Panc1 (cell line): ENCODE measurements at regions not wholly inside any gene's neighbourhood (a gene's known extent, or its start where the extent isn't known, plus 50 kb on each side); places are given as distances from the start of the nearest gene placed in this dataset.

Experiments used
- POLR2AphosphoS5 ChIP-seq: IDR thresholded peaks from 2 replicates; pipeline ENCODE4 v1.6.1; 2012; ENCODE audit warnings: mild to moderate bottlenecking, low read depth, low read length, moderate library complexity
- TCF7L2 ChIP-seq: IDR thresholded peaks from 2 replicates; pipeline ENCODE4 v1.6.1; 2011; ENCODE audit warnings: mild to moderate bottlenecking, low read depth, low read length, inconsistent platforms
- TF ChIP-seq, protein P1 (sequence below): fragments of 450-650 bp; IDR thresholded peaks from 2 replicates; pipeline ENCODE4 v1.5.1; 2017; ENCODE audit warnings: mild to moderate bottlenecking
- TF ChIP-seq, protein P2 (sequence below), 2 experiments: IDR thresholded peaks; 2 replicates each; pipeline ENCODE4 v1.6.1; 2011 to 2012; ENCODE audit warnings: low read depth in 2 of 2, control low read depth in 1 of 2, low read length in 1 of 2, mild to moderate bottlenecking in 1 of 2, moderate library complexity in 1 of 2; ENCODE audit not compliant: insufficient read depth in 1 of 2

DNA sequence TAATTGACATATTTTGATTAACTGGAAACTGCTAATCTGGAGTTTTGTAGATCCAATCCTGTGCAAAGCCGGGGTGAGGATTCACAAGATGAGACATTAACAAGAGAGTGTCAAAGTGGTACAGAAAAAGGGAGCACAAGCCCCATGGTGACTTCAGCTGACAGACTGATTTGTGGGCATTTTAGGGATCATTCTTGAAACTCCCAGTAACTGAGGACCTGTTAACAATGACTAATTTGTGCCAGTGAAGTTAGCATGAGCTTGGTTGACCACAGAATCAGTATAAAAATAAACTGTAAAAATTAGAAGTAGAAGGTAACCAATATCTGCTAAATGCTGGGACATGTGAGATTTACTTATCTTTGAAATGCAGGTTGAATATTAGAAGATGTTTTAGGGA is 1578.3 kb downstream of the EFNA5 start:
- TF ChIP-seq, protein P1, sequence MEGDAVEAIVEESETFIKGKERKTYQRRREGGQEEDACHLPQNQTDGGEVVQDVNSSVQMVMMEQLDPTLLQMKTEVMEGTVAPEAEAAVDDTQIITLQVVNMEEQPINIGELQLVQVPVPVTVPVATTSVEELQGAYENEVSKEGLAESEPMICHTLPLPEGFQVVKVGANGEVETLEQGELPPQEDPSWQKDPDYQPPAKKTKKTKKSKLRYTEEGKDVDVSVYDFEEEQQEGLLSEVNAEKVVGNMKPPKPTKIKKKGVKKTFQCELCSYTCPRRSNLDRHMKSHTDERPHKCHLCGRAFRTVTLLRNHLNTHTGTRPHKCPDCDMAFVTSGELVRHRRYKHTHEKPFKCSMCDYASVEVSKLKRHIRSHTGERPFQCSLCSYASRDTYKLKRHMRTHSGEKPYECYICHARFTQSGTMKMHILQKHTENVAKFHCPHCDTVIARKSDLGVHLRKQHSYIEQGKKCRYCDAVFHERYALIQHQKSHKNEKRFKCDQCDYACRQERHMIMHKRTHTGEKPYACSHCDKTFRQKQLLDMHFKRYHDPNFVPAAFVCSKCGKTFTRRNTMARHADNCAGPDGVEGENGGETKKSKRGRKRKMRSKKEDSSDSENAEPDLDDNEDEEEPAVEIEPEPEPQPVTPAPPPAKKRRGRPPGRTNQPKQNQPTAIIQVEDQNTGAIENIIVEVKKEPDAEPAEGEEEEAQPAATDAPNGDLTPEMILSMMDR: no peak
- TF ChIP-seq POLR2AphosphoS5 (no peak), TCF7L2 (no peak)
- TF ChIP-seq, protein P2, sequence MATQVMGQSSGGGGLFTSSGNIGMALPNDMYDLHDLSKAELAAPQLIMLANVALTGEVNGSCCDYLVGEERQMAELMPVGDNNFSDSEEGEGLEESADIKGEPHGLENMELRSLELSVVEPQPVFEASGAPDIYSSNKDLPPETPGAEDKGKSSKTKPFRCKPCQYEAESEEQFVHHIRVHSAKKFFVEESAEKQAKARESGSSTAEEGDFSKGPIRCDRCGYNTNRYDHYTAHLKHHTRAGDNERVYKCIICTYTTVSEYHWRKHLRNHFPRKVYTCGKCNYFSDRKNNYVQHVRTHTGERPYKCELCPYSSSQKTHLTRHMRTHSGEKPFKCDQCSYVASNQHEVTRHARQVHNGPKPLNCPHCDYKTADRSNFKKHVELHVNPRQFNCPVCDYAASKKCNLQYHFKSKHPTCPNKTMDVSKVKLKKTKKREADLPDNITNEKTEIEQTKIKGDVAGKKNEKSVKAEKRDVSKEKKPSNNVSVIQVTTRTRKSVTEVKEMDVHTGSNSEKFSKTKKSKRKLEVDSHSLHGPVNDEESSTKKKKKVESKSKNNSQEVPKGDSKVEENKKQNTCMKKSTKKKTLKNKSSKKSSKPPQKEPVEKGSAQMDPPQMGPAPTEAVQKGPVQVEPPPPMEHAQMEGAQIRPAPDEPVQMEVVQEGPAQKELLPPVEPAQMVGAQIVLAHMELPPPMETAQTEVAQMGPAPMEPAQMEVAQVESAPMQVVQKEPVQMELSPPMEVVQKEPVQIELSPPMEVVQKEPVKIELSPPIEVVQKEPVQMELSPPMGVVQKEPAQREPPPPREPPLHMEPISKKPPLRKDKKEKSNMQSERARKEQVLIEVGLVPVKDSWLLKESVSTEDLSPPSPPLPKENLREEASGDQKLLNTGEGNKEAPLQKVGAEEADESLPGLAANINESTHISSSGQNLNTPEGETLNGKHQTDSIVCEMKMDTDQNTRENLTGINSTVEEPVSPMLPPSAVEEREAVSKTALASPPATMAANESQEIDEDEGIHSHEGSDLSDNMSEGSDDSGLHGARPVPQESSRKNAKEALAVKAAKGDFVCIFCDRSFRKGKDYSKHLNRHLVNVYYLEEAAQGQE (IDR thresholded peaks at IDR 0.05; ENCODE audit: insufficient read depth in 1 of 2, low read depth in 2 of 2, low read length in 1 of 2): no peak
